Transverse colon (tissue), 3 donors: ENCODE measurements at regions not wholly inside any gene's neighbourhood (a gene's known extent, or its start where the extent isn't known, plus 50 kb on each side); places are given as distances from the start of the nearest gene placed in this dataset.

Experiments
- POLR2A ChIP-seq: fragments of 450-650 bp; IDR thresholded peaks from one replicate; pipeline ENCODE4 v1.6.1; 2016; ENCODE audit warnings: antibody characterized with exemption, mild to moderate bottlenecking, moderate library complexity
- TF ChIP-seq, protein P1 (sequence below), 5 experiments: fragments of 200-600 bp in 3 of 5; fragments of 450-650 bp in 2 of 5; sonication (generic) in 3 of 5; IDR thresholded peaks; 1 replicate in 2 of 5; 2 replicates in 3 of 5; pipeline ENCODE4 v1.5.1; 2016 to 2017; ENCODE audit warnings: antibody characterized with exemption in 5 of 5, inconsistent platforms in 3 of 5, mild to moderate bottlenecking in 2 of 5, moderate library complexity in 1 of 5

- TF ChIP-seq, protein P1, sequence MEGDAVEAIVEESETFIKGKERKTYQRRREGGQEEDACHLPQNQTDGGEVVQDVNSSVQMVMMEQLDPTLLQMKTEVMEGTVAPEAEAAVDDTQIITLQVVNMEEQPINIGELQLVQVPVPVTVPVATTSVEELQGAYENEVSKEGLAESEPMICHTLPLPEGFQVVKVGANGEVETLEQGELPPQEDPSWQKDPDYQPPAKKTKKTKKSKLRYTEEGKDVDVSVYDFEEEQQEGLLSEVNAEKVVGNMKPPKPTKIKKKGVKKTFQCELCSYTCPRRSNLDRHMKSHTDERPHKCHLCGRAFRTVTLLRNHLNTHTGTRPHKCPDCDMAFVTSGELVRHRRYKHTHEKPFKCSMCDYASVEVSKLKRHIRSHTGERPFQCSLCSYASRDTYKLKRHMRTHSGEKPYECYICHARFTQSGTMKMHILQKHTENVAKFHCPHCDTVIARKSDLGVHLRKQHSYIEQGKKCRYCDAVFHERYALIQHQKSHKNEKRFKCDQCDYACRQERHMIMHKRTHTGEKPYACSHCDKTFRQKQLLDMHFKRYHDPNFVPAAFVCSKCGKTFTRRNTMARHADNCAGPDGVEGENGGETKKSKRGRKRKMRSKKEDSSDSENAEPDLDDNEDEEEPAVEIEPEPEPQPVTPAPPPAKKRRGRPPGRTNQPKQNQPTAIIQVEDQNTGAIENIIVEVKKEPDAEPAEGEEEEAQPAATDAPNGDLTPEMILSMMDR (IDR thresholded peaks at IDR 0.05) = no peak
- no peak for TF ChIP-seq POLR2A
Measured at GRCh38 chr18:51802569-51803428, 537.2 kb upstream of the DCC start.
